NT2/D1 (cell line): ENCODE measurements at regions not wholly inside any gene's neighbourhood (a gene's known extent, or its start where the extent isn't known, plus 50 kb on each side); places are given as distances from the start of the nearest gene placed in this dataset.
"Not testable (repeated sequence)": the region's sequence is repeated elsewhere in the genome, so short reads cannot be mapped to it uniquely, and the experiment has no call there.

Experiments used
- DNase-seq: peaks from one replicate; pipeline ENCODE4 v3.0.0-alpha.2; 2011; ENCODE audit warnings: low read depth, low spot score
- H3K27me3 ChIP-seq: 2 replicates; pipeline ENCODE4 v1.6.0; 2011; ENCODE audit warnings: mild to moderate bottlenecking; ENCODE audit not compliant: insufficient read length, insufficient read depth
- H3K36me3 ChIP-seq: 2 replicates; pipeline ENCODE4 v1.6.1; 2011; ENCODE audit warnings: mild to moderate bottlenecking, low read length, mixed read lengths; ENCODE audit not compliant: insufficient read depth, insufficient read length
- H3K4me1 ChIP-seq: 2 replicates; pipeline ENCODE4 v1.5.1; 2011; ENCODE audit not compliant: insufficient read depth, insufficient read length
- H3K4me3 ChIP-seq: 2 replicates; pipeline ENCODE4 v1.5.1; 2011; ENCODE audit warnings: low read depth; ENCODE audit not compliant: insufficient read length
- H3K9ac ChIP-seq: 2 replicates; pipeline ENCODE4 v1.6.0; 2011; ENCODE audit warnings: low read depth; ENCODE audit not compliant: insufficient read length
- H3K9me3 ChIP-seq: 2 replicates; pipeline ENCODE4 v1.5.1; 2011; ENCODE audit warnings: mild to moderate bottlenecking, low read length; ENCODE audit not compliant: insufficient read depth
- SUZ12 ChIP-seq: IDR thresholded peaks from 2 replicates; pipeline ENCODE4 v1.6.1; 2011; ENCODE audit not compliant: insufficient read length, insufficient read depth; ENCODE audit errors: extremely low read depth
- YY1 ChIP-seq: IDR thresholded peaks from 2 replicates; pipeline ENCODE4 v1.6.1; 2011; ENCODE audit not compliant: insufficient read length, insufficient read depth
- ZNF274 ChIP-seq: IDR thresholded peaks from 2 replicates; pipeline ENCODE4 v1.6.1; 2011; ENCODE audit warnings: mild to moderate bottlenecking, low read depth, low read length

GRCh38 chrX:76555816-76556215 is 128.3 kb downstream of the MAGEE1 start:
- peak; percentile 70 for DNase-seq
- TF ChIP-seq SUZ12 (no peak), YY1 (no peak), ZNF274 (no peak)
- Histone ChIP-seq H3K36me3 (no peaks in the 10 kb centered on the region), H3K27me3 (no peaks in the 10 kb centered on the region), H3K9me3 (peaks cover 30% of the 10 kb centered on the region), H3K4me1 (no peaks in the 10 kb centered on the region), H3K4me3 (no peak overlapping the region), H3K9ac (no peak overlapping the region)

- not testable (repeated sequence) for H3K9ac ChIP-seq, H3K4me1 ChIP-seq, H3K36me3 ChIP-seq, DNase-seq, H3K4me3 ChIP-seq, H3K9me3 ChIP-seq, H3K27me3 ChIP-seq
These were observed 137.3 kb downstream of the MAGEE1 start for GRCh38 chrX:76564842-76565241.

GRCh38 chrX:76605390-76605789 is 177.9 kb downstream of the MAGEE1 start:
- no peak for DNase-seq
- Histone ChIP-seq H3K4me3 (no peak overlapping the region), H3K36me3 (no peaks in the 10 kb centered on the region), H3K27me3 (no peaks in the 10 kb centered on the region), H3K4me1 (no peaks in the 10 kb centered on the region), H3K9me3 (no peaks in the 10 kb centered on the region; the same call in 1 of the 2 replicates), H3K9ac (no peak overlapping the region)
- no peak for TF ChIP-seq ZNF274
- TF ChIP-seq YY1, result no peak
- no peak for TF ChIP-seq SUZ12

GRCh38 chrX:76617020-76617419 is 189.5 kb downstream of the MAGEE1 start:
- no peak overlapping the region for H3K9ac ChIP-seq
- TF ChIP-seq SUZ12, result no peak
- TF ChIP-seq YY1, result no peak
- no peak for TF ChIP-seq ZNF274
- no peaks in the 10 kb centered on the region for H3K9me3 ChIP-seq
- no peak overlapping the region for H3K4me3 ChIP-seq
- H3K36me3 ChIP-seq, result no peaks in the 10 kb centered on the region
- no peaks in the 10 kb centered on the region for H3K27me3 ChIP-seq
- DNase-seq, result no peak
- H3K4me1 ChIP-seq, result no peaks in the 10 kb centered on the region

- Histone ChIP-seq H3K4me1 (no peaks in the 10 kb centered on the region), H3K9me3 (peaks cover 13% of the 10 kb centered on the region; the same call in 1 of the 2 replicates), H3K9ac (no peak overlapping the region), H3K27me3 (no peaks in the 10 kb centered on the region), H3K36me3 (no peaks in the 10 kb centered on the region), H3K4me3 (no peak overlapping the region)
- no peak for TF ChIP-seq SUZ12
- no peak for TF ChIP-seq YY1
- no peak for TF ChIP-seq ZNF274
- DNase-seq, result no peak
These were observed 216.1 kb downstream of the MAGEE1 start for GRCh38 chrX:76643590-76643989.

GRCh38 chrX:76651369-76651768 is 223.9 kb downstream of the MAGEE1 start:
- H3K9me3 ChIP-seq, H3K4me3 ChIP-seq, H3K4me1 ChIP-seq, DNase-seq, H3K27me3 ChIP-seq, H3K9ac ChIP-seq, H3K36me3 ChIP-seq: not testable (repeated sequence)

- no peak overlapping the region for H3K9ac ChIP-seq
- no peaks in the 10 kb centered on the region for H3K36me3 ChIP-seq
- no peak for DNase-seq
- H3K4me1 ChIP-seq, result no peaks in the 10 kb centered on the region
- H3K9me3 ChIP-seq, result no peaks in the 10 kb centered on the region
- no peaks in the 10 kb centered on the region for H3K27me3 ChIP-seq
- TF ChIP-seq SUZ12, result no peak
- TF ChIP-seq ZNF274, result no peak
- TF ChIP-seq YY1, result no peak
- no peak overlapping the region for H3K4me3 ChIP-seq
These were observed 230.0 kb downstream of the MAGEE1 start for GRCh38 chrX:76657499-76657898.
